Central memory CD4-positive, alpha-beta T cell (primary cell): ENCODE measurements at regions not wholly inside any gene's neighbourhood (a gene's known extent, or its start where the extent isn't known, plus 50 kb on each side); places are given as distances from the start of the nearest gene placed in this dataset.

Experiments
- DNase-seq: peaks from one replicate; pipeline ENCODE4 v3.0.0; 2022

GRCh38 chr3:106797461-106797860 lies 579.8 kb upstream of the CCDC54 start:
- no peak for DNase-seq

DNA sequence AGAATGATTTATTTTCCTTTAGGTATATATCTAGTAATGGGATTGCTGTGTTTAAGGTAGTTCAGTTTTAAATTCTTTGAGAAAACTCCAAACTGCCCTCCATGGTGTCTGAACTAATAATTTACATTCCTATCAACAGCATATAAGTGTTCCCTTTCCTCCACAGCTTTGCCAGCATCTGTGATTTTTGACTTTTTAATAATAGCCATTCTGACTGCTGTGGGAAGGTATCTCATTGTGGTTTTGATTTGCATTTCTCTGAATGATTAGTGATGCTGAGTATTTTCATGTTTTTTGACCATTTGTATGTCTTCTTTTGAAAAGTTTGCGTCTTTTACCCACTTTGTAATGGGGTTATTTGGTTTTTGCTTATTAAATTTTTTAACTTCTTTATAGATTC lies 571.6 kb upstream of the CCDC54 start:
- DNase-seq, result no peak

GRCh38 chr3:106806964-106807363 lies 570.3 kb upstream of the CCDC54 start:
- DNase-seq, result no peak

GRCh38 chr3:106809041-106809440 lies 568.2 kb upstream of the CCDC54 start:
- DNase-seq, result no peak

DNA sequence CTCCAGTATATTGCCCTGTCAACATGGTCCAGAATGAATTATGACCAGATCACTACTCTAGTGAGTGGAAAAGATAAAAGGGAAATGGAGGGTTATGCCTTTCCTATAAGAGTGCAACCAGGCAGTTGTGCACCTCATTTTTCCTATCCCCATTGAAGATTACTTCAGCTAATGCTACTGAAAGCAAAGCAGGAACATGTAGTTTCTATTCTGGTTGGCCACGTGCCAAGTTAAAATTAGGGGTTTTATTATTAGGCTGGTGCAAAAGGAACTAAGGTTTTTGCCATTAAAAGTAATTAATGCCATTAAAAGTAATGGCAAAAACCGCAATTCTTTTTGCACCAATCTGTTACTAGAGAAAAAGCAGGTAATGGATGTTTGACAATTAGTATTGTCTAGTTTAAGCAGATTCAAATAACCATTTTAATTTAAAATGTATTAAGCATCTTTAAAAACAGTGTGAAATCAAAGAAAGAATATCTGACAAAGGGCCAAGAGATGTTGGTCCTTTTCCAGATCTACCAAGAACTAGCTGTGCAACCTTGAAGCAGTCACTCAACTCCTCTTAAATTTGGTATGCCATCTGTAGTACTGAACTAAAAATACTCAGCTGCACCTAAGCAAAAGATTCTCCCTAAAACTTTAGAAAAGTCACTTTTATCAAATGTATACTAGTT lies 567.5 kb upstream of the CCDC54 start:
- no peak for DNase-seq

- DNase-seq, result no peak
These were observed 566.9 kb upstream of the CCDC54 start for GRCh38 chr3:106810300-106810875.

DNA sequence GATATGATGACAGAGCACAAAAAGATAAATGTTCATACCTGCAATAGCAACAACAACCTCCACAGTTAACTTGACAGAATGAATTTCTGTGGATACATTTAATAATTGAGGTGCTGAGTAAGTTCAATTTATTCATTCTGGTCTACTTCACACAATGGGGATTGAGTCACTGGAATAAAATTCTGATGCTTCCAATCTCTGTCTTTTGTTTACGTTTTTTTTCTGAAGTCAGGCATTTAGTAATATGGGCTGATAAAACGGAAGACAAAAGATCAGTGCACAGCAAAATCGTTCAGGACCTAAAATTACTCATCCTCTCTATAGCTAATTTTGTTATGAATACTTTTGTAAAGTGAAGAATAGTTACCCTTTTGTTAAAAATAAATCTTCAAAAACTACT lies 565.9 kb upstream of the CCDC54 start:
- no peak for DNase-seq

GRCh38 chr3:106813742-106814141 lies 563.5 kb upstream of the CCDC54 start:
- DNase-seq, result no peak

- no peak for DNase-seq
These were observed 563.0 kb upstream of the CCDC54 start for GRCh38 chr3:106814231-106814630.

DNA sequence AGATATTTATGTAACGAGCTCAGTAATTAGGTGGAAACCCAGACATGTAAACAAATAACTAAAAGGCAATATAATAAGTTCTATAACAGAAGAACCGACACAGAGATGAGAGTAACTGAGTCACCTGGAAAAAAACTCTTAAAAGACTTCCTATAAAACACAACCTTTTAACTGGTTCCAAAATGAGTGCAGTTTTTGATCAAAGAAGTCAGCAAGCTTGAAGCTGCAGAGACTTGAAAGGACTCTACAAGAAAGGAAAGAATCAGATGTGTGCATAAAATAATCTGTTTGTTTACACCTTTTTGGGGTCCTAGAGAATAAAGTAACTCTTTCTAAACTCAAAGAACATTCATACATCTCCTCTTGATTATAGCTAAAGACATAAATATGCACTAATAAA lies 560.4 kb upstream of the CCDC54 start:
- DNase-seq, result no peak

DNA sequence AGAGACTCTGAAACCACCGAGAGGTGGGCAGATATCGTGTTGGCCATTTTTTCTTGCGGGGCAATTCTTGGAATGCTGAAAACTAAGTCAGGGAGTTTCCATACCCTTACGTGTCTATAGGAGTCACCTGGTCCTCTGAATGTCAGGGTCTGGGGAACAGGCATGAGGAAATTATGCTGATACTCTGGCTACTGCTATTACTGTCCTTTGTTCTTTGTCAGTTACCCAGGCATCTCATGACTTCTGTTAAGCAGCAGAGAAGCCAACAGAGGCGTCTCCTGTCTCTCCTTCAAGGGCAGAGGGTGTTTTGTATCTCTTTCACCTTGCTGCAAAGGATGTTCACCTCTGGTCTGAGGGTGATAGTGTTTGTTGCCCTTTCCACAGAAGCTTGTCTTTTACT lies 559.5 kb upstream of the CCDC54 start:
- DNase-seq, result no peak

DNA sequence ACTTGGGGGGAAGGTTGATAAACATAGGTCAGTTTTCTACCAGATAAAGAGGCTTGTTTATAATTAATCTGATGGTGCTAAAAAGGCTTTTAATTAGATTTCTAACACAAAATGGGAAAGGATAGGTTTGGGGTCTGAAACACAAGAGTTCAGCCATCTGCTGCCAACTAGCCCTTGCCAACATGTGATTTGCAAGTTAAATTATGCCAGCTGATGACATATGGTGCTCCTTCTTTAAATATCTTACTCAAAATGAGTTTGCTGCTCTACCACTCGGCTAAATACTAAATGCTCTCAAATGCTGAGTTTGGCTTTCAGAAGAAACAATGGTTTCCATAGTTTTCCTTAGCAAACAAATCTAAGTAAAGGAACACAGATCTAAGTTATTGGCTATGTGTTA lies 557.8 kb upstream of the CCDC54 start:
- DNase-seq, result no peak

- no peak for DNase-seq
These were observed 556.4 kb upstream of the CCDC54 start for GRCh38 chr3:106820726-106821362.

- no peak for DNase-seq
These were observed 555.4 kb upstream of the CCDC54 start for GRCh38 chr3:106821801-106822200.

GRCh38 chr3:106822204-106822603 lies 555.0 kb upstream of the CCDC54 start:
- no peak for DNase-seq

DNA sequence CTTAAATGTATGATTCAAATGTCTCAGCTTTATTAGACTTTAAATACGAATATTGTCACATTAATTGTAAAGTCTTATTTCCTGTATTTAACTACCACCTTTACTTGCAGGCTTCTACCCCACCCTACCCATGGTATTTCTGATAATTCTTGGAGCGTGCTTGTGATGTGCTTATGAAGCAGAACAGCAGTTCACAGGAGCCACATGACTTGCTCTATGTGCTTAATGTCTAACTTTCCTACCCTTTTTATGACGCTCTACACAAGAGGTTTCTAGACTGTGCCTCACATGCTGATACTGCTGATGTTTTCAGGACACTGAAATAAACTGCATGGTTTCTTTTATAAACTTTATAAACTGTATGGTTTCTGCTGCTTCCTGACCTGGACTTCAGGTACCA lies 553.5 kb upstream of the CCDC54 start:
- DNase-seq, result no peak

- no peak for DNase-seq
These were observed 552.4 kb upstream of the CCDC54 start for GRCh38 chr3:106824856-106825255.

- no peak for DNase-seq
These were observed 551.2 kb upstream of the CCDC54 start for GRCh38 chr3:106825962-106826605.

DNA sequence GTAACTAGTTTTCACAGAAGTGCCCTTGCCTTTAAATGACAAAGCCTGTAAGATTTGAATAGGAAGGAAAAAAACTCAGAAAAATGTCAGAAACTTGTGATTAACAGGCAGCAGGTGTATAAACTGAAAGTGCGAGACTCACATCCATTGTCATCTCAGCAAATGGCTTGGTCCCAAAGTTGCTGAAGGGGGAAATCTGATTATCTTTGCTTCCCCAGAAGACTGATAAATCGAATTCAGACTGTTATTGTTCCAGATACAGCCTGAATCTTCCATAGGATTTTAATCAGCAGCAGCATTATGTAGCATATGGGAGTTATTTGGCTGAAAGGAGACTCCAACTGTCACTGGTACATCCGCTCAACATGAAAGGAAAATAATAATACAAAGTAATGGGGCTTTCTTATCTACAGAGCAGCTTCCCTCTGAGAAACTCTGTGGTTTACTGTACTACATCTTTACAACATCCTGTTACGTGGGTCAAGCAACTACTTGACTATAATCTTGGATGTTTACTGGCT lies 550.4 kb upstream of the CCDC54 start:
- DNase-seq, result no peak

GRCh38 chr3:106827515-106828213 lies 549.6 kb upstream of the CCDC54 start:
- no peak for DNase-seq

GRCh38 chr3:106829206-106829605 lies 548.0 kb upstream of the CCDC54 start:
- DNase-seq, result no peak

- DNase-seq, result no peak
These were observed 546.9 kb upstream of the CCDC54 start for GRCh38 chr3:106830334-106830733.

DNA sequence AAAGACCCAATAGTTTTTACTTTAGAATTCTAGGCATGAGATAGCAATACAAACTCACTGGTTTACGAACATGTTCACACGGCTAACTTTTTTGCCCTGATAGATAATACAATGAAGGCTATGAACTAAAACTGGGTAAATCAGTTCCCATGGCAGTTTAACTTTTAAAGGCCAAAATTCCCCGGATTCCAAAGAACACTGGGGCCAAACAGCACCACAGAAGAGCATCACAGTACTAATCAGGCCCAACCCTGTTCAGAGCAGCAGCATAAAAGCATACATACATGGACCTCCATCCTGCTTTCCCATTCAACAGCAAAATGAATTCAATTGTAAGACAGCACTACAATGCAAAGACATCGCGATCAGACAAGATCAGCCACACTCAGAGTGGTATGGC lies 540.3 kb upstream of the CCDC54 start:
- no peak for DNase-seq
